ENCODE measurements at regions not wholly inside any gene's neighbourhood (a gene's known extent, or its start where the extent isn't known, plus 50 kb on each side); places are given as distances from the start of the nearest gene placed in this dataset.

DNA sequence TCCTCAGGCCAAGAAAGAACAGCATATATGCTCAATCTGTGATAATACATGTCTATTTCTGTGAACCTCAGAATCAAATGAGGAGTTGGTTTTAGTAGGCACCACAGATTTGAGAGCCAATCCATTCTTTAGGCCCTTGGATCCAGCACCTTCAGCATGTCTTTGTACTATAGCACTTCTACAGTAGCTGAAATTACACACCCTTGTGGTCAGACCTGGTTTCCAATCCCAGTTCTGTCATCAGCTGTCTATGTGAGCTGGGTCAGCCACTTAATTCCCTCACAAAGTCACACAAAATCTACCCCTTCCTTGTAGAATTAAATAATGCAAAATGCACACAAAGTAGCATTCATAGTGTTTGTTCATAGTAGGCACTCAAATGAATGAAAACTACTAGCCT, 381.3 kb upstream of the LARGE1 start:
- BruUV-seq (replicated peaks) = no TSS peak
- ChIA-PET CTCF (interaction anchor here (0.7 kb wide), 1 partner anchor 930 kb away, joined by 4 read pairs; no protein-coding TSS in a partner anchor), POLR2A (no interaction called here)
- intact Hi-C loops (cut with micrococcal nuclease) = no loop called here
- Mint-ChIP-seq H3K9me3 (ENCODE audit: unreplicated experiment) (peaks cover 58% of the 10 kb centered on the region), H3K27ac (ENCODE audit: low read depth, unreplicated experiment) (no peak overlapping the region), H3K4me3 (ENCODE audit: unreplicated experiment) (no peak overlapping the region), H3K4me1 (ENCODE audit: insufficient read depth, unreplicated experiment) (no peaks in the 10 kb centered on the region), H3K27me3 (ENCODE audit: insufficient read depth, unreplicated experiment) (no peaks in the 10 kb centered on the region), H3K36me3 (ENCODE audit: insufficient read depth, unreplicated experiment) (no peaks in the 10 kb centered on the region)
- no peak for DNase-seq (ENCODE audit: unreplicated experiment)
- TF ChIP-seq, protein P1, sequence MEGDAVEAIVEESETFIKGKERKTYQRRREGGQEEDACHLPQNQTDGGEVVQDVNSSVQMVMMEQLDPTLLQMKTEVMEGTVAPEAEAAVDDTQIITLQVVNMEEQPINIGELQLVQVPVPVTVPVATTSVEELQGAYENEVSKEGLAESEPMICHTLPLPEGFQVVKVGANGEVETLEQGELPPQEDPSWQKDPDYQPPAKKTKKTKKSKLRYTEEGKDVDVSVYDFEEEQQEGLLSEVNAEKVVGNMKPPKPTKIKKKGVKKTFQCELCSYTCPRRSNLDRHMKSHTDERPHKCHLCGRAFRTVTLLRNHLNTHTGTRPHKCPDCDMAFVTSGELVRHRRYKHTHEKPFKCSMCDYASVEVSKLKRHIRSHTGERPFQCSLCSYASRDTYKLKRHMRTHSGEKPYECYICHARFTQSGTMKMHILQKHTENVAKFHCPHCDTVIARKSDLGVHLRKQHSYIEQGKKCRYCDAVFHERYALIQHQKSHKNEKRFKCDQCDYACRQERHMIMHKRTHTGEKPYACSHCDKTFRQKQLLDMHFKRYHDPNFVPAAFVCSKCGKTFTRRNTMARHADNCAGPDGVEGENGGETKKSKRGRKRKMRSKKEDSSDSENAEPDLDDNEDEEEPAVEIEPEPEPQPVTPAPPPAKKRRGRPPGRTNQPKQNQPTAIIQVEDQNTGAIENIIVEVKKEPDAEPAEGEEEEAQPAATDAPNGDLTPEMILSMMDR (IDR thresholded peaks at IDR 0.05; ENCODE audit: unreplicated experiment) = no peak

DNA sequence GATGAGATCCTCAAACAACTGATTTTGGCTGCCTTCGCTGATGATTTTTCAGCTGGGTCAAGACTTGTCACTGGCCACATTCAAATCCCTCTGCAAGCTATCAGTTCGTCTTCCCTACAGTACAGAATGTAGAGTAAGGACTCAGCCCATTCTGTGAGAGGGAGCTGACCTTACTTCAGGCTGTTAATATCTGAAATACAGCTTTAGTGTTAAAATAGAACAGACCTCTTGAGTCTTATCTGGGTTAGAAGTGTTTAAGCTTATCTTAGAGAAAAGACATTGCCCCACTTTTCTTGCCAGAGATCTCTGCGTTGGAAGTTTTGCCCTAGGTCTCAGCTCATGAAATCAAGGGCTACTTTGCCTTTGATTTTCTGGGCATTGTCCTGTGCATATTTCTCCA, 383.4 kb upstream of the LARGE1 start:
- no peak overlapping the region for H3K4me3 Mint-ChIP-seq (ENCODE audit: unreplicated experiment)
- no peaks in the 10 kb centered on the region for H3K36me3 Mint-ChIP-seq (ENCODE audit: insufficient read depth, unreplicated experiment)
- H3K27me3 Mint-ChIP-seq (ENCODE audit: insufficient read depth, unreplicated experiment) = no peaks in the 10 kb centered on the region
- CTCF ChIA-PET = no interaction called here
- DNase-seq (ENCODE audit: unreplicated experiment) = no peak
- POLR2A ChIA-PET = no interaction called here
- TF ChIP-seq, protein P1 (IDR thresholded peaks at IDR 0.05; ENCODE audit: unreplicated experiment) = no peak
- no TSS peak for BruUV-seq (replicated peaks)
- no peaks in the 10 kb centered on the region for H3K4me1 Mint-ChIP-seq (ENCODE audit: insufficient read depth, unreplicated experiment)
- intact Hi-C loops (cut with micrococcal nuclease) = no loop called here
- peaks cover 62% of the 10 kb centered on the region for H3K9me3 Mint-ChIP-seq (ENCODE audit: unreplicated experiment)
- H3K27ac Mint-ChIP-seq (ENCODE audit: low read depth, unreplicated experiment) = no peak overlapping the region

DNA sequence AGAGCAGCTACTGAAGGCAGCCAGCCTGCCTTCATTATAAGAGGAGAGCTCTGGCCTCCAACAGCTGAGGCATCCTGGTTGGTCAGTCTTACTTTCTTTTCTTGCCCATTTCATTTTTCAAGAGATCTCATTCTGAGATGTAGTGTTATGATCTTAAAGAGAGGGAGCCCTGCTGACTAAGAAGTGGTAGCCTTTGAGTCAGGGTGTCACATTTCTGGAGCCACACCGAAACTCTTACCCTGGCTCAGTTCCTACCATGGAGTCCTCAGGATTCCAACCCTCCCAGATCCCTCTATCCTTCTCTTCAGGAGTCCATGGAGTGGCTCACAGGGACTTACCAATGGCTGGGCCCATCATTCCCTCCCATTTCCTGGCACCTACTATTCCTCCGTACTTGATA, 386.1 kb upstream of the LARGE1 start:
- no peak overlapping the region for H3K27ac Mint-ChIP-seq (ENCODE audit: low read depth, unreplicated experiment)
- ChIA-PET POLR2A (no interaction called here), CTCF (no interaction called here)
- no peaks in the 10 kb centered on the region for H3K4me1 Mint-ChIP-seq (ENCODE audit: insufficient read depth, unreplicated experiment)
- peaks cover 64% of the 10 kb centered on the region for H3K9me3 Mint-ChIP-seq (ENCODE audit: unreplicated experiment)
- intact Hi-C loops (cut with micrococcal nuclease) = no loop called here
- no peaks in the 10 kb centered on the region for H3K36me3 Mint-ChIP-seq (ENCODE audit: insufficient read depth, unreplicated experiment)
- no peak for DNase-seq (ENCODE audit: unreplicated experiment)
- no peak overlapping the region for H3K4me3 Mint-ChIP-seq (ENCODE audit: unreplicated experiment)
- TF ChIP-seq, protein P1 (IDR thresholded peaks at IDR 0.05; ENCODE audit: unreplicated experiment) = no peak
- H3K27me3 Mint-ChIP-seq (ENCODE audit: insufficient read depth, unreplicated experiment) = no peaks in the 10 kb centered on the region
- no TSS peak for BruUV-seq (replicated peaks)

DNA sequence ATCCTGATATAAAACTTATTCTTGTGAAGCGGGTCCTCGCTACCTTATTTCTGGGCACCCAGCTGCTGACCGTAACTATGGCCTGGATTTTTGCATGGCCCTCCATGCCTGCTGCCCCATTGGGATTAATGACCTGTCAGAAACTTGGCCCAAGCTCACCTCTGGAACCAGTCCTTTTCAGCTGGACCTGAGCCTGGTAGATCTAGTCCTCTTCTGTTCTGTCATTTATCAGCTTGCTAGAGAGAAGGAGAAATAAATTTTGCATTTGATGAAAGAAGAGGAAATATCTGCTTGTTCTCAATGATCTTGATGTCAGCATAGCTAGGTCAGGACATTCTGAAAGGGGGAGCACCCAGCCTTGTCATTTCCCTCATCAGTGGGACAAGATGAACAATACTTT, 387.8 kb upstream of the LARGE1 start:
- H3K4me3 Mint-ChIP-seq (ENCODE audit: unreplicated experiment) = no peak overlapping the region
- no peak overlapping the region for H3K27ac Mint-ChIP-seq (ENCODE audit: low read depth, unreplicated experiment)
- H3K9me3 Mint-ChIP-seq (ENCODE audit: unreplicated experiment) = peaks cover 57% of the 10 kb centered on the region
- H3K36me3 Mint-ChIP-seq (ENCODE audit: insufficient read depth, unreplicated experiment) = no peaks in the 10 kb centered on the region
- intact Hi-C loops (cut with micrococcal nuclease) = no loop called here
- ChIA-PET POLR2A (no interaction called here), CTCF (interaction anchor here (0.6 to 0.7 kb wide), 2 partner anchors 10 to 1259 kb away, joined by 3 to 5 read pairs; no protein-coding TSS in a partner anchor)
- no peaks in the 10 kb centered on the region for H3K27me3 Mint-ChIP-seq (ENCODE audit: insufficient read depth, unreplicated experiment)
- TF ChIP-seq, protein P1 (IDR thresholded peaks at IDR 0.05; ENCODE audit: unreplicated experiment) = no peak
- no peaks in the 10 kb centered on the region for H3K4me1 Mint-ChIP-seq (ENCODE audit: insufficient read depth, unreplicated experiment)
- no TSS peak for BruUV-seq (replicated peaks)
- no peak for DNase-seq (ENCODE audit: unreplicated experiment)

Data from MCF 10A (cell line).